ENCODE measurements at regions not wholly inside any gene's neighbourhood (a gene's known extent, or its start where the extent isn't known, plus 50 kb on each side); places are given as distances from the start of the nearest gene placed in this dataset.

- DNase-seq: no peak
These were observed 178.9 kb upstream of the IVNS1ABP start for GRCh38 chr1:185495898-185496297.

GRCh38 chr1:185495007-185495406, 178.0 kb upstream of the IVNS1ABP start:
- no peak for DNase-seq

DNA sequence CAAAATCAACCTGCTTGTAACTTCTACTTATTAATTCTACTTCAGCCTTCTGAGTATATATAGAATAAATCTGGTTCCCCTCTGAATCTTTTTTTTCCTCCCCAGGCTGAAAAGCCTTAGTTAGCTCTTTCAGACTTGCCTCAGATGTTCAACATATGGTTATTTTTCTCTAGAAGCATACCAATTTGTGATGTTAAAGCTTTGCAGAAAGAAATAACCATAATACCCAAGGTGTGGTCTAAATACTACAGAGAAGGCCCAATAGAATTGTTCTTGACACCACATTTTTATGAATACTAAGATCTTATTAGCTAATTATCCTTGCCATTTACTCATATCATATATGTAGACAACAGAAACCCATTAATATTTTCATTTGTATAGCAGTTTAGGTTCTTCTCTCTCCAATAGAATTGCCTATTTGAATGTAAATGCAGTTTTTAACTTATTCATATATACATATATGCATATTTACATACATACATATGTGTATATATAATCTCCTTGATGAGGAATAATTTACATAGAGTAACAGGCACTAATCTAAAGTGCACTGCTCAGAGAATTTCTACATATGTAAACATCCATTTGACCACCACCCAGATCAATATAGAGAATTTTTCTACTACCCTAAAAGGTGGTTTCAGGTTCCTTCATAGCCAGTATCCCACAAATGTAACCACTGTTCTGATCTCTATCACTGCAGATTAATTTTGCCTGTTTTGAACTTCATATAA, 175.2 kb upstream of the IVNS1ABP start:
- DNase-seq: no peak

DNA sequence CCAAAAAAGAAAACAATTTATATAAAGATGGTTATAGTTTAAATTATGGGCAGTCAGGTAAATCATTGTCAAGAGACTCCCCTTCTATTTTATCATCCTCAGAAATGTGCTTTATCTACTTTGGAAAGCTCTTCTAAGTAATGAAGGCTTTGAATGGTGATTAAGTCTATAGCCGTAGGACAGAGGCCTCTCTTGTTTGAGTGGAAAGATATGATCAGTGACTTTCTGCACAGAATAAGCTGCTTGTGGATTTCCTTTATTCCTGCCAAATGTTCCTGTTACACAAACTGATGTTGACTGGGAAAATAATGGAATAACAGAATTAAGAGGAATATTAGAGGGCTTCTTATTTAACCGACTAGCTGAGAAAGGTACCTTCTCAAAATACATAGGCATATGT, 174.6 kb upstream of the IVNS1ABP start:
- no peak for DNase-seq

GRCh38 chr1:185490924-185491323, 173.9 kb upstream of the IVNS1ABP start:
- no peak for DNase-seq

DNA sequence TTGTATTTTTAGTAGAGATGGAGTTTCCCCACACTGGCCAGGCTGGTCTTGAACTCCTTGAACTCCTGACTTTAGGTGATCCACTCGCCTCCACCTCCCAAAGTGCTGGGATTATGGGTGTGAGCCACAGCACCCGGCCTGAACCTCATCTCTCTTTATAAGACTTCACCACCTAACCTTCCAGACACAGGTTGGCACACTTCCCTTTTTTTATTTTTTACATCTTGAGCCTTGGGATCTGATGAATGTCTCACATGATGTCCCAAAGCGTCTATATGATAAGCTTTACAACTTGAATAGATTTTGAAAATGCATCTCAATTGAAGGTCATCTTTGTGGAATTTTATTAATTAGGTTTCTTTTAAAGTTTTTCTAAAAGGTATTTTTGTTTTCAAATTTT, 172.4 kb upstream of the IVNS1ABP start:
- DNase-seq: no peak

- no peak for DNase-seq
These were observed 171.8 kb upstream of the IVNS1ABP start for GRCh38 chr1:185488808-185489207.

- no peak for DNase-seq
These were observed 170.9 kb upstream of the IVNS1ABP start for GRCh38 chr1:185487936-185488335.

DNA sequence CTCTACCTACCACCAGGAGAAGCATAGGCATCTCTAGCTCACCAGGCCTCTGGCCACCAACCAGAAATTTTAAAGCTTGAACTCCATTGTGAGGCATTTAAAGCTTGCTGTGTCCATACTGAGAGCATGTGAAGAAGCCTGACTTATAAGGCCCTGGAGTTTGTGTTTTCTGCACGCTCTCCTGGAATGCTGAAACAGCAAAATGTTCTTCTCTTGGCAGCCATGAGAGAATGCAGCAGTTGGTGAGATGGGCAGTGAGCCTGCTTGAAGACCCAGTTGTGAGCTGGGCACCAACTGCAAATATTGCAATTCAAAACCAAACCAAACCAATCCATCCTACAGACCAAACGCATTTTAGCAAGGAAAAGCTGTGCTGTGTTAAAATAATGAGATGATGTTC, 170.0 kb upstream of the IVNS1ABP start:
- no peak for DNase-seq

DNA sequence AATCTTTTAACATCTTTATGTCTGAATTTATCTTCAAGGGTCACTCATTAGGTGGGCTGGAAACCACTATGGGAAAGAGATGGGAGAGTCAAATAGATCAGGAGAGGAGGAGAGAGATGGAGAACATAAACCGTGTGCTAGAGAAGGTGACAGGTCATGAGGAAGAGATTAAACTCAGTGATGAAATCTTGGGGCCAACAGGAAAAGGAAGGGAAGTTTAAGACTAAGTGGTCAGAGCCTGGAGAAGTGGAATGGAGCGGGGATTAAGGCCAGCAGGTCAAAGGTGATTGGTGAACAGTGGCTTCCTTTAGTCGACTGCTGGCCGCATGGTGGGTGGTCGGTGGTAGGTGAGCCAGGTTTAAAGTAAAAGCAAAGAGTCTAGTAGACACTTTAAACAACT, 169.3 kb upstream of the IVNS1ABP start:
- DNase-seq: no peak

GRCh38 chr1:185483664-185484450, 166.8 kb upstream of the IVNS1ABP start:
- no peak for DNase-seq

- no peak for DNase-seq
These were observed 166.2 kb upstream of the IVNS1ABP start for GRCh38 chr1:185483217-185483616.

GRCh38 chr1:185480545-185480944, 163.5 kb upstream of the IVNS1ABP start:
- DNase-seq: no peak

- no peak for DNase-seq
These were observed 162.8 kb upstream of the IVNS1ABP start for GRCh38 chr1:185479796-185480195.

DNA sequence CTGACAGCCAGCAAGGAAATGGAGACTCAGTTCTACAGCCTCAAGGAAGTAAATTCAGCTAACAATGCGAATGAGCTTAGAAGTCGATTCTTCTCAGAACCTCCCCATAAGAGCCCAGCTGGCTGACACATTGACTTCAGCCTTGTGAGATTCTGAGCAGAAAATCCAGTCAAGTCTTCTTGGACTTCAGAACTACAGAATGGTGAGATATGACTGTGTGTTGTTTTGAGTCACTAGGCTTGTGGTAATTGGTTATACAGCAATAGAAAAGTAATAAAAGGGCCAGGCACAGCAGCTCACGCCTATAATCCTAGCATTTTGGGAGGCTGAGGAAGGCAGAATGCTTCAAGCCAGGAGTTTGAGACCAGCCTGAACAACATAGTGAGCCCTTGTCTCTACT, 161.8 kb upstream of the IVNS1ABP start:
- no peak for DNase-seq

DNA sequence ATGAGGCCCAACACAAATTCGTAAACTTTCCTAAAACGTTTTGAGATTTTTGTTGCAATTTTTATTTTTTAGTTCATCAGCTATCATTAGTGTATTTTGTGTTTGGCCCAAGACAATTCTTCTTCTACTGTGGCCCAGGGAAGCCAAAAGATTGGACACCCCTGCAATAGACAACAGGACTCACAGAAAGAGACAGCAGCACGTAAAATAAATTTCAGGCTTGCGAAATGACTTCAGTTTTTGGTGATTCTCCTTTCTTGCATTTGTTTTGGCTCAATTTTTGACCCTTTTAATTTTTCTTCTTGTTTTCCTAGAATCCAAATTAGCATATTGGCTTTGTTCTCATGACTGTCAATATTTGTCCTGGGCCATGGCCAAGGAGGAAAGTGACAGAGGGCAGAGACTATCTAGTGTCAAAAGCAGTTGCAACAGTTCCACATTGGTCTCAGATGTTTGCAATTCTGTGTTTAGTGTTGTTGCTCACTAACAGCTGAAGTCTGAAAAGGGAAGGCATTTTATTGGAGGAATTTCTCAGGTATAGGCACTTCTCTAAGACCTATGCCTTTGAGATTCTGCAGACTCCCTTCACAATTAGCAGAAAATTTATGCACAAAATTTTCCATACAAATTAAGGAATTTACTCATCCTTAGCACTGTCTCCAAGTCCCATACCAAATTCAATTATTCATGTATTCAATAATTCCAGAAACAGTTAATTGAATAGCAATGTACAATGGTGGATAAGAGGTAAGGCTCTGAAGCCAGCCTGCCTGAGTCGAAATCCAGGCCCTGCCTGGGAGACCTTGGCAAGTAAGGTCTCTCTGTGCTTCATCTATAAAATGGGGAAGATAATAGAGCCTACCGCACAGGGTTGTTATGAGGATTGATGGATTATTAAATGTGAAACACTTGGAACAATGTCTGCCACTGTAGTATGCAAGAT, 160.9 kb upstream of the IVNS1ABP start:
- no peak for DNase-seq

DNA sequence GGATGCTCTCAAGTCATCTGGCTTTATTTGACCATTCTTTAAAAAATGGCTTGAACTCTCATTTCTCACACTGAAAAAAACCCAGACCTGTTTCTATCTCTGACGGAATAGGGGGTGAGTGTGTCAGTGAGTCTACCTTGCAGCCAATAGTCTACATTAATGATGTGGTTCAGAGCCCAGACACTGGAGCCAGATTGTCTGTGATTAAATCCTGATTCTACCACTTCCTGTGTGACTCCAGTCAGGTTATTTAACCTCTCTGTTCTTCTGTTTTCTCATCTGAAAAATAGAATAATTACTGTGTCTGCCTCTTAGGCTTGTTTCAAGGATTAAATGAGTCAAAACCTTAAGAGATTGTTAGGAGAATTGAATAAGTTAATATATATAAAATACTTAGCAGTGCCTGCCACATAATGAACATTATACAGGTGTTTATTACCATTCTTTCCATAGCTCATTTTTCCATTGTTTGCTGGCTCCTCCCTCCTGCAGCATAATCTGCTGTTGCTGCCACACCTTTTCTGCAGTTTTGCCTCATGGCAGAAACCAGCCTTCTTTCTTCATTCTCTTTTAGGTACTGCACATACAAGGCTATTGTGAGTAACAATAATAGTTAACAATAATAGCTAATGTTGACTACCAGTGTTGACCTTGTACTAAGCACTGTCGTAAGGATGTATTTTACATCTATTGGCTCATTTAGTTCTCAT, 157.6 kb upstream of the IVNS1ABP start:
- DNase-seq: no peak

- DNase-seq: no peak
These were observed 156.1 kb upstream of the IVNS1ABP start for GRCh38 chr1:185473186-185473585.

GRCh38 chr1:185468626-185469025, 151.6 kb upstream of the IVNS1ABP start:
- no peak for DNase-seq

- no peak for DNase-seq
These were observed 150.1 kb upstream of the IVNS1ABP start for GRCh38 chr1:185467122-185467521.

GRCh38 chr1:185464777-185465176, 147.7 kb upstream of the IVNS1ABP start:
- DNase-seq: no peak

- no peak for DNase-seq
These were observed 146.4 kb upstream of the IVNS1ABP start for GRCh38 chr1:185463433-185463832.

- DNase-seq: no peak
These were observed 146.0 kb upstream of the IVNS1ABP start for GRCh38 chr1:185463011-185463410.

Data from activated CD4-positive, alpha-beta T cell treated with anti-CD3 and anti-CD28 coated beads for 1 hour (primary cell).